ENCODE measurements at regions not wholly inside any gene's neighbourhood (a gene's known extent, or its start where the extent isn't known, plus 50 kb on each side); places are given as distances from the start of the nearest gene placed in this dataset.

DNA sequence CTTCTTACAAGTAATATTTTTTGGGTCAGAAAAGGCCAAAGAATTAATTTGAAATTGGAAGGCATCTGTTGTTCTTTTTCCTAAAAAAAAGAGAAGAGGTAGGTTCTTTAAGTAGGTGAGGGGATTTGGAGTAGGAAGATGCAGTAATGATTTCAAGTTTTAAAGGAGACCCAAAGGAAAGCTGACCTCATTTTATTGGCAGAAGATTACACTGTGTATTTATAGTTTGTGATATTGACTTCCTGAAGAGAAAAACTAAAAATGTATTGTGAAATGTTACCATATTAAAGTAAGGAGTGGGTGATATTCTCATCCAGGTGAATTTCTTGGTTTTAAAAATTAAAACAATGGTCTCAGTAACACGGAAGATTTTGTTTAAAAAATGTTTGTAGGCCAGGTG, 56.6 kb upstream of the CELF2 start:
- Histone ChIP-seq H4K20me1 (replicated peaks; ENCODE audit: control insufficient read depth, extremely low read depth, insufficient read depth, low read length) (no peaks in the 10 kb centered on the region), H3K4me1 (ENCODE audit: control insufficient read depth, extremely low read depth, insufficient read depth, low read length) (no peaks in the 10 kb centered on the region), H3K27ac (ENCODE audit: insufficient read depth, low read depth, low read length) (no peak overlapping the region), H2AFZ (ENCODE audit: low read depth, low read length) (no peak overlapping the region), H3K27me3 (ENCODE audit: control insufficient read depth in 2 of 2, insufficient read depth in 2 of 2, low read length in 2 of 2) (no peaks in the 10 kb centered on the region), H3K4me2 (ENCODE audit: insufficient read depth, low read length) (no peak overlapping the region), H3K36me3 (ENCODE audit: control insufficient read depth in 2 of 2, extremely low read depth in 1 of 2, insufficient read depth in 2 of 2, low read length in 2 of 2) (no peaks in the 10 kb centered on the region), H3K79me2 (ENCODE audit: control insufficient read depth, insufficient read depth, low read length) (no peaks in the 10 kb centered on the region), H3K4me3 (replicated peaks in 1 of 3; ENCODE audit: insufficient read depth in 1 of 3, low read depth in 1 of 3, low read length in 3 of 3) (no peak overlapping the region), H3K9me1 (replicated peaks; ENCODE audit: control insufficient read depth, extremely low read depth, insufficient read depth, low read length) (no peaks in the 10 kb centered on the region), H3K9ac (replicated peaks; ENCODE audit: extremely low read depth, insufficient read depth, low read length) (no peak overlapping the region), H3K9me3 (replicated peaks; ENCODE audit: control insufficient read depth, insufficient read depth, low read length) (no peaks in the 10 kb centered on the region)
- intact Hi-C loops (cut with micrococcal nuclease) (no loop called here), dilution Hi-C loops (cut with MboI; ENCODE audit: extremely low pct_ligation_motif_present, low sequenced_read_pairs) (no loop called here)
- TF ChIP-seq FOS (IDR thresholded peaks at IDR 0.05; ENCODE audit: borderline replicate concordance, insufficient read depth, low read length) (no peak), POLR2AphosphoS5 (IDR thresholded peaks at IDR 0.05; ENCODE audit: insufficient read depth, low read depth, low read length) (no peak), GATA2 (IDR thresholded peaks at IDR 0.05; ENCODE audit: insufficient read depth, insufficient read length, low read depth, low read length) (no peak), MYC (IDR thresholded peaks at IDR 0.05; ENCODE audit: low read depth, low read length) (no peak), EZH2 (IDR thresholded peaks at IDR 0.05; ENCODE audit: borderline replicate concordance, low read depth, low read length, severe bottlenecking) (no peak), POLR2A (IDR thresholded peaks at IDR 0.05; ENCODE audit: low read depth, low read length) (no peak), JUN (IDR thresholded peaks at IDR 0.05; ENCODE audit: borderline replicate concordance, insufficient read depth, insufficient read length, low read depth) (no peak)
- TF ChIP-seq, protein P1, sequence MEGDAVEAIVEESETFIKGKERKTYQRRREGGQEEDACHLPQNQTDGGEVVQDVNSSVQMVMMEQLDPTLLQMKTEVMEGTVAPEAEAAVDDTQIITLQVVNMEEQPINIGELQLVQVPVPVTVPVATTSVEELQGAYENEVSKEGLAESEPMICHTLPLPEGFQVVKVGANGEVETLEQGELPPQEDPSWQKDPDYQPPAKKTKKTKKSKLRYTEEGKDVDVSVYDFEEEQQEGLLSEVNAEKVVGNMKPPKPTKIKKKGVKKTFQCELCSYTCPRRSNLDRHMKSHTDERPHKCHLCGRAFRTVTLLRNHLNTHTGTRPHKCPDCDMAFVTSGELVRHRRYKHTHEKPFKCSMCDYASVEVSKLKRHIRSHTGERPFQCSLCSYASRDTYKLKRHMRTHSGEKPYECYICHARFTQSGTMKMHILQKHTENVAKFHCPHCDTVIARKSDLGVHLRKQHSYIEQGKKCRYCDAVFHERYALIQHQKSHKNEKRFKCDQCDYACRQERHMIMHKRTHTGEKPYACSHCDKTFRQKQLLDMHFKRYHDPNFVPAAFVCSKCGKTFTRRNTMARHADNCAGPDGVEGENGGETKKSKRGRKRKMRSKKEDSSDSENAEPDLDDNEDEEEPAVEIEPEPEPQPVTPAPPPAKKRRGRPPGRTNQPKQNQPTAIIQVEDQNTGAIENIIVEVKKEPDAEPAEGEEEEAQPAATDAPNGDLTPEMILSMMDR (IDR thresholded peaks at IDR 0.05; ENCODE audit: extremely low read depth in 1 of 2, insufficient read depth in 1 of 2, low read depth in 1 of 2, low read length in 2 of 2), result no peak
- TF ChIP-seq, protein P2, sequence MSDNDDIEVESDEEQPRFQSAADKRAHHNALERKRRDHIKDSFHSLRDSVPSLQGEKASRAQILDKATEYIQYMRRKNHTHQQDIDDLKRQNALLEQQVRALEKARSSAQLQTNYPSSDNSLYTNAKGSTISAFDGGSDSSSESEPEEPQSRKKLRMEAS (IDR thresholded peaks at IDR 0.05; ENCODE audit: insufficient read depth, insufficient read length), result no peak
- BruUV-seq (replicated peaks), result no TSS peak
- POLR2A ChIA-PET, result no interaction called here
- CTCF ChIA-PET, result no interaction called here
- FAIRE-seq (no peak), DNase-seq (ENCODE audit: low read depth, low spot score) (no peak)

Measured in endothelial cell of umbilical vein (primary cell).